C4-2B (cell line): ENCODE measurements at regions not wholly inside any gene's neighbourhood (a gene's known extent, or its start where the extent isn't known, plus 50 kb on each side); places are given as distances from the start of the nearest gene placed in this dataset.

ENCODE experiments used
- ZFX ChIP-seq: fragments of 450-650 bp; IDR thresholded peaks from 2 replicates; pipeline ENCODE4 v1.6.1; 2017
- TF ChIP-seq, protein P1 (sequence below): fragments of 450-650 bp; conservative IDR thresholded peaks from 2 replicates; pipeline ENCODE4 v1.5.1; 2017; ENCODE audit warnings: mild to moderate bottlenecking

DNA sequence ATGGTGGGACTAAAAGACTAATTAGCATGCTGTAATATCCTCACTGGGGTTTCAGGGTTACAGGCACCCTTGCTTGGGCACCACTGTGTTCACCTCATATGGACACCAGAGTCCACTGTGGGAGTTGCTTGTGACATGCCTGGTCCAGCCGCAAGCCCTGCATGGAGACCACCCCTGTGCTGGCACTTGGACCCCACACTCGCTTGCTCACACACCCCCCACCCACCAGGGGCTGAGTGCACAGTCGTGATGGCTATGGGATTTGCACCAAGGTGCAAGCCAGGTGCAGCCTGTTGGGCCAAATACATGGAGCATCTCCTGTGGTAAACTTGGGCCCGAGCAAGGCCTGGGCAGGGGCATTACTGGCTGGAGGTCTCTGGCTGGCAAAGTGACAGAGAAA lies 129.1 kb downstream of the SYT10 start:
- TF ChIP-seq, protein P1, sequence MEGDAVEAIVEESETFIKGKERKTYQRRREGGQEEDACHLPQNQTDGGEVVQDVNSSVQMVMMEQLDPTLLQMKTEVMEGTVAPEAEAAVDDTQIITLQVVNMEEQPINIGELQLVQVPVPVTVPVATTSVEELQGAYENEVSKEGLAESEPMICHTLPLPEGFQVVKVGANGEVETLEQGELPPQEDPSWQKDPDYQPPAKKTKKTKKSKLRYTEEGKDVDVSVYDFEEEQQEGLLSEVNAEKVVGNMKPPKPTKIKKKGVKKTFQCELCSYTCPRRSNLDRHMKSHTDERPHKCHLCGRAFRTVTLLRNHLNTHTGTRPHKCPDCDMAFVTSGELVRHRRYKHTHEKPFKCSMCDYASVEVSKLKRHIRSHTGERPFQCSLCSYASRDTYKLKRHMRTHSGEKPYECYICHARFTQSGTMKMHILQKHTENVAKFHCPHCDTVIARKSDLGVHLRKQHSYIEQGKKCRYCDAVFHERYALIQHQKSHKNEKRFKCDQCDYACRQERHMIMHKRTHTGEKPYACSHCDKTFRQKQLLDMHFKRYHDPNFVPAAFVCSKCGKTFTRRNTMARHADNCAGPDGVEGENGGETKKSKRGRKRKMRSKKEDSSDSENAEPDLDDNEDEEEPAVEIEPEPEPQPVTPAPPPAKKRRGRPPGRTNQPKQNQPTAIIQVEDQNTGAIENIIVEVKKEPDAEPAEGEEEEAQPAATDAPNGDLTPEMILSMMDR: no peak
- TF ChIP-seq ZFX: no peak
